ENCODE measurements at regions not wholly inside any gene's neighbourhood (a gene's known extent, or its start where the extent isn't known, plus 50 kb on each side); places are given as distances from the start of the nearest gene placed in this dataset.
"Not testable (repeated sequence)": the region's sequence is repeated elsewhere in the genome, so short reads cannot be mapped to it uniquely, and the experiment has no call there.

DNA sequence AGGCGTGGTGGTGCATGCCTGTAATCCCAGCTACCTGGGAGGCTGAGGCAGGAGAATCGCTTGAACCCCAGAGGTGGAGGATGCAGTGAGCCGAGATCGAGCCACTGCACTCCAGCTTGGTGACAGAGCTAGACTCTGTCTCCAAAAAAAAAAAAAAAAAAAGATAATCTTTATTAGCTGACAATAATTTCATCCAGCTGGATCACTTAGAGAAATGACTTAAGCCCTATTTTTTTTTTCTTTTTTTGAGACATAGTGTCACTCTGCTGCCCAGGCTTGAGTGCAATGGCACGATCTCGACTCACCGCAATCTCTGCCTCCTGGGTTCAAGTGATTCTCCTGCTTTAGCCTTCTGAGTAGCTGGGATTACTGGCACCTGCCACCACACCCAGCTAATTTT lies 51.6 kb upstream of the MAP4K4 start:
- intact Hi-C loops (cut with DNase I; ENCODE audit: low total_unique reads), result not testable (repeated sequence)

DNA sequence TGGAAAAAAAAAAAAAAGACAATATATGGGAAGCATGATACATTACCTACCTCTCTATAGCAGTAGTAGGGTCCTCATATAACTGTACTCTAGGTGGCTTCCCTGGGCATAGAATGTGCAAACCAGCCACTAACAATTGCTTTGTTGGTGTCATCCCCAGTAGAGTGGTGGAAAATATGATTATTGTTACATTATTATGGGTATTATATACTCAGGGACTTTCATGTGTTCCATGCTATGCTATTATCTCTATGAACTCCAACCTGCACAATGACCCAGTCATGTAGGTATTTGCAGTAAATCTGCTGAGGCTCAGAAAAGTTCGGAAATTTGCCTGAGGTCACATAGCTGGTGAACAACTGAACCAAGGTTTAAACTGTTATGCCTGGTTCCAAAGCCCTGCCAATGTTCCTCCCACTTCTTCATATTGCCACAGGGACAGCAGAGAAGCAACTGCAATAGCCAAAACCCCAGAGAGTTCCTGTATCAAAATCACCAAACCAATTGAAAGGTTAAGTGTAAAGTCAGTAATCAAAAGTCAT lies 52.6 kb upstream of the MAP4K4 start:
- Histone ChIP-seq H3K4me1 (no peaks in the 10 kb centered on the region), H3K4me3 (no peak overlapping the region), H3K27ac (no peak overlapping the region), H3K36me3 (no peaks in the 10 kb centered on the region), H3K9me3 (no peaks in the 10 kb centered on the region), H3K27me3 (no peaks in the 10 kb centered on the region)
- 94% methylated on average over 1 of the region's 1 CpG; no CpG with 5 or more reads in 1 of the 2 donors for WGBS, 2 donors (ENCODE audit: low coverage in 1 of 2)
- no peak for DNase-seq
- no peak for TF ChIP-seq CTCF (IDR thresholded peaks at IDR 0.05)
- TF ChIP-seq POLR2AphosphoS5 (IDR thresholded peaks at IDR 0.05), result no peak
- no peak for TF ChIP-seq POLR2A (IDR thresholded peaks at IDR 0.05)
- TF ChIP-seq EP300 (IDR thresholded peaks at IDR 0.05; ENCODE audit: low read depth), result no peak
- intact Hi-C loops (cut with DNase I; ENCODE audit: low total_unique reads) (no loop called here), in situ Hi-C loops (cut with MboI; ENCODE audit: low pct_ligation_motif_present in 1 of 4, low pct_unique_long_range_greater_than_20kb in 1 of 4, low sequenced_read_pairs in 3 of 4) (no loop called here)

More for the DNA sequence above, 51.6 kb upstream of the MAP4K4 start:
- DNase-seq; in situ Hi-C loops (cut with MboI; ENCODE audit: low pct_ligation_motif_present in 1 of 4, low pct_unique_long_range_greater_than_20kb in 1 of 4, low sequenced_read_pairs in 3 of 4); H3K9me3 ChIP-seq; H3K4me1 ChIP-seq; H3K27me3 ChIP-seq; H3K4me3 ChIP-seq; H3K27ac ChIP-seq; H3K36me3 ChIP-seq: not testable (repeated sequence)
- 96% methylated on average over 7 of the region's 7 CpGs for WGBS, 2 donors (ENCODE audit: low coverage in 1 of 2)

GRCh38 chr2:101643004-101643524 lies 54.4 kb upstream of the MAP4K4 start:
- WGBS, 2 donors (ENCODE audit: low coverage in 1 of 2), result 88 to 100% methylated on average over 1 of the region's 1 CpG
- TF ChIP-seq EP300 (IDR thresholded peaks at IDR 0.05; ENCODE audit: low read depth), result no peak
- no peak for TF ChIP-seq CTCF (IDR thresholded peaks at IDR 0.05)
- TF ChIP-seq POLR2AphosphoS5 (IDR thresholded peaks at IDR 0.05), result no peak
- no peak for TF ChIP-seq POLR2A (IDR thresholded peaks at IDR 0.05)
- Histone ChIP-seq H3K36me3 (no peaks in the 10 kb centered on the region), H3K27me3 (no peaks in the 10 kb centered on the region), H3K4me3 (no peak overlapping the region), H3K9me3 (no peaks in the 10 kb centered on the region), H3K4me1 (no peaks in the 10 kb centered on the region), H3K27ac (no peak overlapping the region)
- no peak for DNase-seq
- in situ Hi-C loops (cut with MboI; ENCODE audit: low pct_ligation_motif_present in 1 of 4, low pct_unique_long_range_greater_than_20kb in 1 of 4, low sequenced_read_pairs in 3 of 4) (no loop called here), intact Hi-C loops (cut with DNase I; ENCODE audit: low total_unique reads) (no loop called here)

DNA sequence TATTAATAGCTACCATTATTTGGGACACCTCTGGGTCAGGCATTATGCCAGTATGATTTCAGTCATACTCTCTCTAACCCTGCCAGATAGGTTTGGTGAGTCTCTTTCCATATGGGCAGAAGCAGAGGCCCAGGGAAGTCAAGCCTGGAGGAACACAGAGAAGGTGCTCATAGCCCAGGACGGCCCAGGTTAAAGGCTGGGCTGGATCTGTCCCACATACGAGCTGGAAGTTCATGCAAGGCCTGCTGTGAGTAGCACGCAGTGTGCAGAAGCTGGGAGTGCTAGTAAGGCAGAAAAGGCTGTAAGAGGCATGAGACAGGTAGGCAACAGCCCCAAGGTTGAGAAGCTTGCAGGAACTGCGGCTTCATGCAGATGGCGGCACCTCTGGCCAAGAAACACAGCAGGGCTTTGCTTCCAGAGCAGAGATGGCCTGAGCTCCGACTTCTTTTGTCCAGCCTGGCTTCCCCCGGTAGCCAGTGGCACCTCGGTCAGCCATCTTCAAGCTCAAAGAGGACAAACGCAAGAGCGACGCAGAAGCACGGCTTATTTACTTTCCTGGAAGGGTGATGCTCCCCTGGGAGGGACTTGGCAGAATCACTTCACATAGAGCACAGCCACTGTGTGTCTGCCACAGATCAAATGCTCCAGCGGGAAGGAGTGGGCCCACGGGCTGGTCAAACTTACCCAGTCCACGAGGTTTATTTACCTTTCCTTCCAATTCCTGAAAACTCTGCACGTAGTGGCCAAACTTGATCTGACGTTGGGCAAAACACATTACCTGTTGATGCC lies 58.5 kb upstream of the MAP4K4 start:
- in situ Hi-C loops (cut with MboI; ENCODE audit: low pct_ligation_motif_present in 1 of 4, low pct_unique_long_range_greater_than_20kb in 1 of 4, low sequenced_read_pairs in 3 of 4), result no loop called here
- TF ChIP-seq POLR2A (IDR thresholded peaks at IDR 0.05) (no peak), POLR2AphosphoS5 (IDR thresholded peaks at IDR 0.05) (no peak), EP300 (IDR thresholded peaks at IDR 0.05; ENCODE audit: low read depth) (no peak), CTCF (IDR thresholded peaks at IDR 0.05) (no peak)
- intact Hi-C loops (cut with DNase I; ENCODE audit: low total_unique reads), result no loop called here
- Histone ChIP-seq H3K9me3 (no peaks in the 10 kb centered on the region), H3K36me3 (no peaks in the 10 kb centered on the region), H3K27ac (no peak overlapping the region), H3K4me3 (no peak overlapping the region), H3K4me1 (no peaks in the 10 kb centered on the region), H3K27me3 (no peaks in the 10 kb centered on the region)
- DNase-seq, result no peak
- 91 to 100% methylated on average over 4 to 17 of the region's 17 CpGs for WGBS, 2 donors (ENCODE audit: low coverage in 1 of 2)

Data from transverse colon (tissue), 4 donors.